Neural cell (in vitro differentiated cells): ENCODE measurements at regions not wholly inside any gene's neighbourhood (a gene's known extent, or its start where the extent isn't known, plus 50 kb on each side); places are given as distances from the start of the nearest gene placed in this dataset.

Experiments used
- H2AFZ ChIP-seq: fragments of 200-600, 300-800 bp; sonication (generic), shearing (Covaris generic); 2 replicates; pipeline ENCODE4 v1.6.0; 2014; ENCODE audit warnings: low read depth, mild to moderate bottlenecking, antibody characterized with exemption, low read length, moderate library complexity
- H3F3A ChIP-seq: fragments of 200-600 bp; shearing (Covaris generic); 2 replicates; pipeline ENCODE4 v1.6.1; 2016; ENCODE audit warnings: mild to moderate bottlenecking, moderate library complexity, mixed read lengths, antibody characterized with exemption, low read length; ENCODE audit not compliant: insufficient read depth, poor library complexity, severe bottlenecking
- H3K27ac ChIP-seq: fragments of 200-600, 300-800 bp; sonication (generic), shearing (Covaris generic); 2 replicates; pipeline ENCODE4 v1.5.1; 2014; ENCODE audit warnings: mild to moderate bottlenecking, low read length, moderate library complexity
- H3K27me3 ChIP-seq: fragments of 300-800, 200-600 bp; sonication (generic), shearing (Covaris generic); 2 replicates; pipeline ENCODE4 v1.6.0; 2014; ENCODE audit warnings: mild to moderate bottlenecking, low read depth, low read length, moderate library complexity; ENCODE audit not compliant: insufficient read depth
- H3K36me3 ChIP-seq: fragments of 300-800, 200-600 bp; sonication (generic), shearing (Covaris generic); 2 replicates; pipeline ENCODE4 v1.5.1; 2014; ENCODE audit warnings: mild to moderate bottlenecking, antibody characterized with exemption, low read length, moderate library complexity; ENCODE audit not compliant: insufficient read depth
- H3K4me2 ChIP-seq: fragments of 300-800, 200-600 bp; sonication (generic), shearing (Covaris generic); 2 replicates; pipeline ENCODE4 v1.6.0; 2014; ENCODE audit warnings: mild to moderate bottlenecking, low read length
- H3K4me3 ChIP-seq: fragments of 300-800, 200-600 bp; sonication (generic), shearing (Covaris generic); 2 replicates; pipeline ENCODE4 v1.5.1; 2014; ENCODE audit warnings: mild to moderate bottlenecking, low read length, moderate library complexity
- H3K79me2 ChIP-seq: fragments of 200-600 bp; shearing (Covaris generic); replicated peaks from 2 replicates; pipeline ENCODE4 v1.6.0; 2014; ENCODE audit warnings: mild to moderate bottlenecking, low read length, moderate library complexity; ENCODE audit not compliant: insufficient read depth
- H3K9ac ChIP-seq: fragments of 300-800, 200-600 bp; sonication (generic), shearing (Covaris generic); 2 replicates; pipeline ENCODE4 v1.6.1; 2016; ENCODE audit warnings: mild to moderate bottlenecking, low read length, mixed read lengths
- H3K9me2 ChIP-seq: fragments of 200-600 bp; shearing (Covaris generic); 2 replicates; pipeline ENCODE4 v1.6.1; 2016; ENCODE audit warnings: mild to moderate bottlenecking, low read length, mixed read lengths; ENCODE audit not compliant: insufficient read depth
- H3K9me3 ChIP-seq: fragments of 200-600, 300-800 bp; sonication (generic), shearing (Covaris generic); 2 replicates; pipeline ENCODE4 v1.6.1; 2016; ENCODE audit warnings: mild to moderate bottlenecking, mixed run types, low read length, moderate library complexity, mixed read lengths
- H4K20me1 ChIP-seq: fragments of 200-600 bp; shearing (Covaris generic); 2 replicates; pipeline ENCODE4 v1.6.1; 2016; ENCODE audit warnings: mild to moderate bottlenecking, mixed run types; ENCODE audit not compliant: insufficient read depth
- EP300 ChIP-seq: fragments of 450-650 bp; conservative IDR thresholded peaks from 2 replicates; pipeline ENCODE4 v1.6.1; 2014; ENCODE audit warnings: antibody characterized with exemption, mild to moderate bottlenecking, moderate library complexity; ENCODE audit not compliant: poor library complexity, severe bottlenecking
- EZH2 ChIP-seq: fragments of 200-600, 300-800 bp; shearing (Covaris generic), sonication (generic); IDR thresholded peaks from 2 replicates; pipeline ENCODE4 v1.6.1; 2014; ENCODE audit warnings: antibody characterized with exemption, low read length, borderline replicate concordance, mild to moderate bottlenecking; ENCODE audit not compliant: insufficient read depth, poor library complexity, severe bottlenecking
- MXI1 ChIP-seq: fragments of 450-650 bp; conservative IDR thresholded peaks from 2 replicates; pipeline ENCODE4 v1.6.1; 2014; ENCODE audit warnings: antibody characterized with exemption, mild to moderate bottlenecking; ENCODE audit not compliant: poor library complexity, severe bottlenecking
- POLR2AphosphoS5 ChIP-seq: IDR thresholded peaks from 2 replicates; pipeline ENCODE4 v1.6.1; 2012
- RAD21 ChIP-seq: fragments of 450-650 bp; conservative IDR thresholded peaks from 2 replicates; pipeline ENCODE4 v1.6.1; 2014; ENCODE audit warnings: antibody characterized with exemption, mild to moderate bottlenecking, moderate library complexity
- SMC3 ChIP-seq: fragments of 450-650 bp; conservative IDR thresholded peaks from 2 replicates; pipeline ENCODE4 v1.6.1; 2014; ENCODE audit warnings: antibody characterized with exemption, mild to moderate bottlenecking, moderate library complexity; ENCODE audit not compliant: poor library complexity
- TAF1 ChIP-seq: IDR thresholded peaks from 2 replicates; pipeline ENCODE4 v1.6.1; 2012; ENCODE audit warnings: low read depth
- TF ChIP-seq, protein P1 (sequence below): IDR thresholded peaks from 2 replicates; pipeline ENCODE4 v1.6.1; 2012; ENCODE audit warnings: borderline replicate concordance
- TF ChIP-seq, protein P2 (sequence below): fragments of 450-650 bp; IDR thresholded peaks from 2 replicates; pipeline ENCODE4 v1.5.1; 2014; ENCODE audit warnings: antibody characterized with exemption, mild to moderate bottlenecking, moderate library complexity; ENCODE audit not compliant: poor library complexity, severe bottlenecking

DNA sequence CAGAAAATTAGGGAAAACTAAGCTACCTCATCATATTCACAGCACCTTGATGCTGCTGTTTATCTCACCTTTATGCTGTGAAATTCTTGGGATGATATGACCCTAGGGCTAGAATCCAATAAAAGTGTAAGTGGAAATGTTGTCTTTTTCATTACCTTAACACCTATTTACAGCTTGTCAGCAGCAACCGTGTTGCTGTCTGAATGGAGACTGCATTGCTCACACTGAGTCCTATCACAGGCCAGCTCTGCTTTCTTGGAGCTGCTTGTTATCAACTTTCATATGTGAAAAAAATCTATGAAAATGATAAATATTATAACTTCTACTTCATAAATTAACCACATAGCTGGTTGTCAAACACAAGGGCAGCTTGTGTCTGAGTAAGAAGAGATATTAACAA lies 789.5 kb downstream of the TECRL start:
- no peak overlapping the region for H3K9ac ChIP-seq
- no peak overlapping the region for H3K27ac ChIP-seq
- H2AFZ ChIP-seq = no peak overlapping the region
- no peaks in the 10 kb centered on the region for H3K9me2 ChIP-seq
- no peak overlapping the region for H3K4me2 ChIP-seq
- H3K36me3 ChIP-seq = no peaks in the 10 kb centered on the region
- H3K79me2 ChIP-seq = no peaks in the 10 kb centered on the region
- H4K20me1 ChIP-seq = no peaks in the 10 kb centered on the region
- TF ChIP-seq POLR2AphosphoS5 (no peak), MXI1 (no peak), EP300 (no peak), SMC3 (no peak), EZH2 (no peak), RAD21 (no peak)
- TF ChIP-seq, protein P1, sequence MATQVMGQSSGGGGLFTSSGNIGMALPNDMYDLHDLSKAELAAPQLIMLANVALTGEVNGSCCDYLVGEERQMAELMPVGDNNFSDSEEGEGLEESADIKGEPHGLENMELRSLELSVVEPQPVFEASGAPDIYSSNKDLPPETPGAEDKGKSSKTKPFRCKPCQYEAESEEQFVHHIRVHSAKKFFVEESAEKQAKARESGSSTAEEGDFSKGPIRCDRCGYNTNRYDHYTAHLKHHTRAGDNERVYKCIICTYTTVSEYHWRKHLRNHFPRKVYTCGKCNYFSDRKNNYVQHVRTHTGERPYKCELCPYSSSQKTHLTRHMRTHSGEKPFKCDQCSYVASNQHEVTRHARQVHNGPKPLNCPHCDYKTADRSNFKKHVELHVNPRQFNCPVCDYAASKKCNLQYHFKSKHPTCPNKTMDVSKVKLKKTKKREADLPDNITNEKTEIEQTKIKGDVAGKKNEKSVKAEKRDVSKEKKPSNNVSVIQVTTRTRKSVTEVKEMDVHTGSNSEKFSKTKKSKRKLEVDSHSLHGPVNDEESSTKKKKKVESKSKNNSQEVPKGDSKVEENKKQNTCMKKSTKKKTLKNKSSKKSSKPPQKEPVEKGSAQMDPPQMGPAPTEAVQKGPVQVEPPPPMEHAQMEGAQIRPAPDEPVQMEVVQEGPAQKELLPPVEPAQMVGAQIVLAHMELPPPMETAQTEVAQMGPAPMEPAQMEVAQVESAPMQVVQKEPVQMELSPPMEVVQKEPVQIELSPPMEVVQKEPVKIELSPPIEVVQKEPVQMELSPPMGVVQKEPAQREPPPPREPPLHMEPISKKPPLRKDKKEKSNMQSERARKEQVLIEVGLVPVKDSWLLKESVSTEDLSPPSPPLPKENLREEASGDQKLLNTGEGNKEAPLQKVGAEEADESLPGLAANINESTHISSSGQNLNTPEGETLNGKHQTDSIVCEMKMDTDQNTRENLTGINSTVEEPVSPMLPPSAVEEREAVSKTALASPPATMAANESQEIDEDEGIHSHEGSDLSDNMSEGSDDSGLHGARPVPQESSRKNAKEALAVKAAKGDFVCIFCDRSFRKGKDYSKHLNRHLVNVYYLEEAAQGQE = no peak
- no peaks in the 10 kb centered on the region for H3K27me3 ChIP-seq
- no peaks in the 10 kb centered on the region for H3K9me3 ChIP-seq
- no peaks in the 10 kb centered on the region for H3F3A ChIP-seq
- no peak overlapping the region for H3K4me3 ChIP-seq

GRCh38 chr4:63618883-63619718 lies 790.1 kb downstream of the TECRL start:
- Histone ChIP-seq H3K9me3 (no peaks in the 10 kb centered on the region), H3F3A (no peaks in the 10 kb centered on the region), H3K27me3 (no peaks in the 10 kb centered on the region), H3K4me3 (no peak overlapping the region), H3K9me2 (no peaks in the 10 kb centered on the region), H2AFZ (no peak overlapping the region), H3K27ac (no peak overlapping the region), H4K20me1 (no peaks in the 10 kb centered on the region), H3K4me2 (no peak overlapping the region), H3K9ac (no peak overlapping the region), H3K79me2 (no peaks in the 10 kb centered on the region), H3K36me3 (no peaks in the 10 kb centered on the region)
- TF ChIP-seq, protein P1 = no peak
- TF ChIP-seq MXI1 (no peak), TAF1 (no peak), POLR2AphosphoS5 (no peak), SMC3 (no peak), EP300 (no peak), EZH2 (no peak), RAD21 (no peak)
- TF ChIP-seq, protein P2, sequence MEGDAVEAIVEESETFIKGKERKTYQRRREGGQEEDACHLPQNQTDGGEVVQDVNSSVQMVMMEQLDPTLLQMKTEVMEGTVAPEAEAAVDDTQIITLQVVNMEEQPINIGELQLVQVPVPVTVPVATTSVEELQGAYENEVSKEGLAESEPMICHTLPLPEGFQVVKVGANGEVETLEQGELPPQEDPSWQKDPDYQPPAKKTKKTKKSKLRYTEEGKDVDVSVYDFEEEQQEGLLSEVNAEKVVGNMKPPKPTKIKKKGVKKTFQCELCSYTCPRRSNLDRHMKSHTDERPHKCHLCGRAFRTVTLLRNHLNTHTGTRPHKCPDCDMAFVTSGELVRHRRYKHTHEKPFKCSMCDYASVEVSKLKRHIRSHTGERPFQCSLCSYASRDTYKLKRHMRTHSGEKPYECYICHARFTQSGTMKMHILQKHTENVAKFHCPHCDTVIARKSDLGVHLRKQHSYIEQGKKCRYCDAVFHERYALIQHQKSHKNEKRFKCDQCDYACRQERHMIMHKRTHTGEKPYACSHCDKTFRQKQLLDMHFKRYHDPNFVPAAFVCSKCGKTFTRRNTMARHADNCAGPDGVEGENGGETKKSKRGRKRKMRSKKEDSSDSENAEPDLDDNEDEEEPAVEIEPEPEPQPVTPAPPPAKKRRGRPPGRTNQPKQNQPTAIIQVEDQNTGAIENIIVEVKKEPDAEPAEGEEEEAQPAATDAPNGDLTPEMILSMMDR = no peak
